Right ventricle myocardium inferior (tissue), 1 donor: ENCODE measurements at regions not wholly inside any gene's neighbourhood (a gene's known extent, or its start where the extent isn't known, plus 50 kb on each side); places are given as distances from the start of the nearest gene placed in this dataset.

ENCODE experiments used
- ATAC-seq: fragments of 200-7000 bp; cut with Tn5 transposase; one replicate; pipeline ENCODE4 v1.9.1; 2020; ENCODE audit warnings: mild to moderate bottlenecking, moderate library complexity
- DNase-seq: peaks from one replicate; pipeline ENCODE4 v3.0.0; 2021; ENCODE audit errors: missing footprints
- intact Hi-C: fragments of 100-400 bp; cut with DNase I; formaldehyde crosslinking; loops from one replicate; pipeline ENCODE4 v1.11.0; 2022
- donor health status: DM: no; HTN: yes; CAD: no; lungs with severe emphysema.

- intact Hi-C loops: no loop called here
Measured at GRCh38 chr4:126012691-126013290, 698.0 kb downstream of the FAT4 start.

GRCh38 chr4:126018274-126018673 is 703.5 kb downstream of the FAT4 start:
- DNase-seq (no peak), ATAC-seq (no peak)
- intact Hi-C loops: no loop called here

More at GRCh38 chr4:126012691-126013290, 698.0 kb downstream of the FAT4 start:
- DNase-seq (no peak), ATAC-seq (no peak)

- ATAC-seq (no peak), DNase-seq (no peak)
- intact Hi-C loops: no loop called here
Measured at GRCh38 chr4:126023896-126024295, 709.1 kb downstream of the FAT4 start.

DNA sequence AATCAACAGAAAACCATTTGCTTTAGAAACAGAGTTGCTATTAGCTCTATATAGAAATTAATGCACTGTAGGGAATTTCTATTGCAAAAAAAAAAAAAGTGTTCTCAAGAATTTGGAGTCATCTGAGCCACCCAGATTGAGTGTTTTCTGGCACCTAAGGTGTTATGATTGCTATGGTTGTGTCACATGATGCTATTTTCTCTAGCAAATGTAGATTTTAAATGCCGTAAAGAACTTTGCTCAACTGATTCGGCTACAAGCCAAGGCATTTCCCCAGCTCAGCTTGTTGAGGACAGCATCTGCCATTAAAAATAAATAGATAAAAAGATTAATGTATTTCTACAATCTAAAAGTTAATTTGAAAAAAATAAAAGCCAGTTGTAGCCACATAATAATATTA is 712.8 kb downstream of the FAT4 start:
- intact Hi-C loops: no loop called here
- ATAC-seq (no peak), DNase-seq (no peak)

- DNase-seq: no peak
- intact Hi-C loops: no loop called here
- ATAC-seq: no peak
Measured at GRCh38 chr4:126028876-126029275, 714.1 kb downstream of the FAT4 start.

GRCh38 chr4:126037231-126037630 is 722.5 kb downstream of the FAT4 start:
- no peak for DNase-seq
- intact Hi-C loops: no loop called here

GRCh38 chr4:126038502-126039144 is 723.9 kb downstream of the FAT4 start:
- ATAC-seq: no peak
- no peak for DNase-seq
- intact Hi-C loops: no loop called here

More at GRCh38 chr4:126037231-126037630, 722.5 kb downstream of the FAT4 start:
- no peak for ATAC-seq

GRCh38 chr4:126046081-126046614 is 731.4 kb downstream of the FAT4 start:
- intact Hi-C loops: no loop called here
- ATAC-seq: no peak
- no peak for DNase-seq

DNA sequence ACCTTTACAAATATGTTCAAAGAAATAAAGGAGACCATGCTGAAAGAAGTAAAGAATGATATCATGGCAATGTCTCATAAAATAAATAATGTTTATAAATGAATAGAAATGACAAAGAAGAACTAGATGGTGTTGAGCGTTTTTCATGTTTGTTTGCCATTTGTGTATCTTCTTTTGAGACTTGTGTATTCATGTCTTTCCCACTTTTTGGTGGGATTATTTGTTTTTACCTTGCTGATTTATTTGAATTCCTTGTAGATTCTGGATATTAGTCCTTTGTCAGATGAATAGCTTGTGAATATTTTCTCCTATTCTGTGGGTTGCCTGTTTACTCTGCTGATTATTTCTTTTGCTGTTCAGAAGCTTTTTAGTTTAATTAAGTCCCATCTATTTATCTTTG is 732.4 kb downstream of the FAT4 start:
- no peak for DNase-seq
- intact Hi-C loops: no loop called here
- no peak for ATAC-seq

- peak; percentile 77 for ATAC-seq
- no peak for DNase-seq
- intact Hi-C loops: no loop called here
Measured at GRCh38 chr4:126051689-126052424, 737.1 kb downstream of the FAT4 start.

GRCh38 chr4:126056116-126056650 is 741.4 kb downstream of the FAT4 start:
- DNase-seq: no peak
- intact Hi-C loops: no loop called here
- no peak for ATAC-seq

DNA sequence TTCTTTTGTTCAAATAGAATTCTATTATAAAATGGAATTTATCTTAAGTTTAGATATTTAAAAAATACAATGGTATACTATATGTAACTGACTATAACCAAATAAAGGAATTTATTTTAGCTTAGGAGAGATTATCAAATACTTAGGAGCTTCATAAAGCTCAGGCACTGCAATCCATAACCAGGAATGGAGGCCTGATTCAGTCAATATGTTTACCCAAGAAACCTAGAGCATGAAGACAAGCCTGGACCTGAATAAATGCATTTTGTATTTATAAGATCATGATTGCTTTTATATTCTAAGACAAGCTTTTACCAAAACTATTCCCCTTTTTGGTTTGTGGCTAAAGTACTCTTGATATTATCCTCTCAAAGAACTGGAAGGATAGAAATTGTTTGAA is 742.6 kb downstream of the FAT4 start:
- DNase-seq (no peak), ATAC-seq (no peak)
- intact Hi-C loops: no loop called here

GRCh38 chr4:126058596-126058995 is 743.8 kb downstream of the FAT4 start:
- ATAC-seq (no peak), DNase-seq (no peak)
- intact Hi-C loops: no loop called here

GRCh38 chr4:126061655-126062054 is 746.9 kb downstream of the FAT4 start:
- no peak for DNase-seq
- ATAC-seq: no peak
- intact Hi-C loops: no loop called here

DNA sequence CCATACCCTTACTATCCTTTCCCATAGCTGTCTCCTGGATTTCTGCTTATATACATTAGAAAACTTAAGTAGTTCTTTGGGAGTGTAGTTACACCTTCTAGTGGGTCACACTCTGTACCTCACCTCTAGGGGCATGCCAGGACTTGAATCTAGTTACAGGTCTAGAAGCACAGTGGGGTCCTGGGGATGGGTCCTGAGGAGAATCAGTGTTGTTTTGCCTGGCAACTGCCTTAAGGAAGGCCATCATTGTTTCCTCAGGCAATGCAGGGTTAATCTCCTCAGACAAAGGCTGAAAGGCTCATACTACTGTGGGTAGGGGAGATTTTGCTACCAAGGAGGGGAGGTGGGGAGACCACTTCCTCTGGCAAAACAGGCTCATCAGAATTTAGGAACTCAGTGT is 750.3 kb downstream of the FAT4 start:
- ATAC-seq (no peak), DNase-seq (no peak)
- intact Hi-C loops: no loop called here

- peak; percentile 84 for ATAC-seq
- DNase-seq: no peak
- intact Hi-C loops: no loop called here
Measured at GRCh38 chr4:126071346-126072333, 756.9 kb downstream of the FAT4 start.

GRCh38 chr4:126081336-126081735 is 766.6 kb downstream of the FAT4 start:
- DNase-seq (no peak), ATAC-seq (no peak)
- intact Hi-C loops: no loop called here

DNA sequence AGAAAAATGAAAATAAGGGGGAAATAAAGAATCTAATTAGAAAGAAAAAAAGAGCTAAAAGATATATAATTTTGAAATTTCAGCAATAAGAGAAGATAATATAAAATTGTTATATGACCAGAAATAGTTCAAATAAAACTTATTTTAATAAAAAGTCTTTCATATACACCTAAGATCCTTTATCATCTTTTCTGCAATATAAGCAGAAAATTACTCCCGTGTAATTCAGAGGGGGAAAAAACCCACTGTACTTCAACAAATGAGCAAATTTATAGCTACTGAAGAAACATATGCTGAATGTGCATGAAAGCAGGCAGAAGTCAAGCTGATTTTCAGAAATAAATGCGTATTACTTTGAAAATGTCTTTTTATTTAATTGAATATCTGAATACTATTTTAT is 771.3 kb downstream of the FAT4 start:
- no peak for ATAC-seq
- DNase-seq: no peak
- intact Hi-C loops: no loop called here

DNA sequence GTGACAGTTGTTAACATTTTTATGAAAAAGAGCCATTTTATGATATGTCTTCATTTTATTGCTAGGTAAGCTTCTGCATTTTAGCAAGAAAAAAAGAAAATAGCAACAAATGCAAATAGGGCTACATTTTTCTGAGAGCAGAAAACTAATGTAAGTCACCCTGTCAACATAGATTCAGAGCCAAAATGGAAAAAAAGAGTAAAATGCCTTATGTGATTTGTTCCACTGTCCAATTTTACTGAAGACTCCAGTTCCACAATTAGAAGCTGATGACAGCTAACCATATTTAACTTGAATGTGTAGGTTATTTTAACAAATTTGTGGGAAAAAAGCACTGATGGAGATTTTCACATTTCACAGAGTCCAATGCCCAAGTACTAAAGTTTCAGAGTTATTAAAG is 772.3 kb downstream of the FAT4 start:
- intact Hi-C loops: no loop called here
- no peak for DNase-seq
- no peak for ATAC-seq
